ENCODE measurements at regions not wholly inside any gene's neighbourhood (a gene's known extent, or its start where the extent isn't known, plus 50 kb on each side); places are given as distances from the start of the nearest gene placed in this dataset.

GRCh38 chr22:23000657-23001347 lies 69.5 kb upstream of the GNAZ start:
- TF ChIP-seq EZH2 (IDR thresholded peaks at IDR 0.05; ENCODE audit: low read length, missing control alignments) (no peak), CTCF (conservative IDR thresholded peaks at IDR 0.05 in 1 of 2, IDR thresholded peaks at IDR 0.05 in 1 of 2; ENCODE audit: low read depth in 1 of 2, low read length in 2 of 2) (no peak)

Measured in fibroblast of lung (primary cell).